ENCODE measurements at regions not wholly inside any gene's neighbourhood (a gene's known extent, or its start where the extent isn't known, plus 50 kb on each side); places are given as distances from the start of the nearest gene placed in this dataset.
A peak's percentile ranks its signal among the peaks of the same experiment; 100 is the strongest.

DNA sequence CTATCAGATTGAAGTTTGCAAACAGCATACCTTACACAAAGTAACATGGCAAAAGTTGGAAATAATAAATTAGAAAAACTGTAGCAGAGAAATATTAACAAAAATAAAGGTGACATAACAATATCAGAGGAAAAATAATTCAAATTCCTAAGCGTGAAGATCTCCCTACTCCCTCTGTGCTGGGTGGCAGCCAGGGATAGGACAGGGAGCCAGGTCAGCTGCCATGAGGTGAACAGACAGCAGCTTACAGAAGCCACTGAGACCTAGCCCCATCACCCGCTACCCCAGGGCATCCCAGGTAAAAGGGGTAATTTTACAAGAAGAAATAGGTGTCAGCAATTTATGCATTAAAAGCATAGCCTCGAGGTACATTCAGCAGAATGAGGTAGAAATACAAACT, 423.8 kb upstream of the HS6ST1 start:
- no peak overlapping the region for H3K4me3 ChIP-seq (ENCODE audit: low read depth, low read length)
- no peak for DNase-seq (ENCODE audit: low read depth)
- TF ChIP-seq, protein P1, sequence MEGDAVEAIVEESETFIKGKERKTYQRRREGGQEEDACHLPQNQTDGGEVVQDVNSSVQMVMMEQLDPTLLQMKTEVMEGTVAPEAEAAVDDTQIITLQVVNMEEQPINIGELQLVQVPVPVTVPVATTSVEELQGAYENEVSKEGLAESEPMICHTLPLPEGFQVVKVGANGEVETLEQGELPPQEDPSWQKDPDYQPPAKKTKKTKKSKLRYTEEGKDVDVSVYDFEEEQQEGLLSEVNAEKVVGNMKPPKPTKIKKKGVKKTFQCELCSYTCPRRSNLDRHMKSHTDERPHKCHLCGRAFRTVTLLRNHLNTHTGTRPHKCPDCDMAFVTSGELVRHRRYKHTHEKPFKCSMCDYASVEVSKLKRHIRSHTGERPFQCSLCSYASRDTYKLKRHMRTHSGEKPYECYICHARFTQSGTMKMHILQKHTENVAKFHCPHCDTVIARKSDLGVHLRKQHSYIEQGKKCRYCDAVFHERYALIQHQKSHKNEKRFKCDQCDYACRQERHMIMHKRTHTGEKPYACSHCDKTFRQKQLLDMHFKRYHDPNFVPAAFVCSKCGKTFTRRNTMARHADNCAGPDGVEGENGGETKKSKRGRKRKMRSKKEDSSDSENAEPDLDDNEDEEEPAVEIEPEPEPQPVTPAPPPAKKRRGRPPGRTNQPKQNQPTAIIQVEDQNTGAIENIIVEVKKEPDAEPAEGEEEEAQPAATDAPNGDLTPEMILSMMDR (IDR thresholded peaks at IDR 0.05; ENCODE audit: insufficient read depth, low read depth, low read length): no peak

DNA sequence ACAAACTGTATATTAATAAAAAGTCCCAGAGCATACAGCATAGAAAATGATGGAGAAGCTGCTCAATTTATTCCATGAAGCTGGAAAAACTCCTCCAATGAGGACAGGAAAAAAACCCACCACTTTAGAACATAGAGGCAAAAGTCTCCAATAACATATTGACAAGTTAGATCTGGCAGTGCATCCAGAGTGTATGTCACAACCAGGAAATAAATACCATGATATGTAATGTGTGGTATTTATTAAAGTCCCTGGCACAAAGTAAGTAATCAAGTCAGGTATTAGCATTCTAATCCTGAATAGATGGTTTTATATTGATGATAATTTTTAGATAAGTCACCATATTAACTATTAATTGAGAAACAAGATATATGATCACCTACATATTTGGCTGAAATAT, 427.3 kb upstream of the HS6ST1 start:
- H3K4me3 ChIP-seq (ENCODE audit: low read depth, low read length): no peak overlapping the region
- TF ChIP-seq, protein P1 (IDR thresholded peaks at IDR 0.05; ENCODE audit: insufficient read depth, low read depth, low read length): no peak
- DNase-seq (ENCODE audit: low read depth): no peak

DNA sequence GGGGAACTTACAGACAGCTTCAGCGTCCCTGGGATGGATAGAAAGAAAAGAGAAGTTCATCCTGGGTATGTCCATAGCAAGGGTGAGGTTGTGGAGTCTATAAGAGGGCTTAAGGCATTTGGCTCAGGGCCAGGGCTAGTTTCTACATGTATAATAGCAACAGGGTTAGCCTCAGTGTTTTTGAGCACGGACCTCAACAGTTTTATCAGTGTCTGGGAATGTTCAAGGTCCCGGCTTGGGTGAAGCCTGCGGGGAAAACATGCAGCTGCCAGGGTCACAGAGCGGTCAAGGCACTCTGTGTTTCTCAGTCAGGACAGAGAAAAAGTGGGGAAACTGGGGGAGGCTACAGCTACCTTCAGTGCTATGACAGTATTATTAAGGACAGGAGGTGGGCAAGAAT, 427.7 kb upstream of the HS6ST1 start:
- peak; percentile 83 for DNase-seq (ENCODE audit: low read depth)
- TF ChIP-seq, protein P1 (IDR thresholded peaks at IDR 0.05; ENCODE audit: insufficient read depth, low read depth, low read length): no peak
- no peak overlapping the region for H3K4me3 ChIP-seq (ENCODE audit: low read depth, low read length)

DNA sequence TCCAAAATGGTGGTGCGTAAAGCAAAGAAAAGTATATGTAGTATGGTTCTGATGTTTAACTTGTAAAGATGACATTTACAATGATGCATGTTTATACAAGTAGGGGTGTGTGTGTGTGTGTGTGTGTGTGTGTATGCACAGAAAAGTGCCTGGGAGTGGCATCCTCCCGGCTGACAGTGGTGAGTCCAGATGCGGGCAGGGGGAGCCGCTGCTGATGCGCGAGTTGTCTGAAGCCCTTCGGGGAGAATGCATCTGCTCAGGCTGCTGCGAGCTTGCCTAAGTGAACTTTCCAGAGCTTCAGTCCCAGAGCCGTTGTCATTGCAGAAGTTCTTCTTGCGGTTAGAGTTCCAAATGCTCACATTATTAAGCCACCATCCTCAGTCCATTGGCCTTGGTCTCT, 429.7 kb upstream of the HS6ST1 start:
- H3K4me3 ChIP-seq (ENCODE audit: low read depth, low read length): no peak overlapping the region
- TF ChIP-seq, protein P1 (IDR thresholded peaks at IDR 0.05; ENCODE audit: insufficient read depth, low read depth, low read length): no peak
- no peak for DNase-seq (ENCODE audit: low read depth)

DNA sequence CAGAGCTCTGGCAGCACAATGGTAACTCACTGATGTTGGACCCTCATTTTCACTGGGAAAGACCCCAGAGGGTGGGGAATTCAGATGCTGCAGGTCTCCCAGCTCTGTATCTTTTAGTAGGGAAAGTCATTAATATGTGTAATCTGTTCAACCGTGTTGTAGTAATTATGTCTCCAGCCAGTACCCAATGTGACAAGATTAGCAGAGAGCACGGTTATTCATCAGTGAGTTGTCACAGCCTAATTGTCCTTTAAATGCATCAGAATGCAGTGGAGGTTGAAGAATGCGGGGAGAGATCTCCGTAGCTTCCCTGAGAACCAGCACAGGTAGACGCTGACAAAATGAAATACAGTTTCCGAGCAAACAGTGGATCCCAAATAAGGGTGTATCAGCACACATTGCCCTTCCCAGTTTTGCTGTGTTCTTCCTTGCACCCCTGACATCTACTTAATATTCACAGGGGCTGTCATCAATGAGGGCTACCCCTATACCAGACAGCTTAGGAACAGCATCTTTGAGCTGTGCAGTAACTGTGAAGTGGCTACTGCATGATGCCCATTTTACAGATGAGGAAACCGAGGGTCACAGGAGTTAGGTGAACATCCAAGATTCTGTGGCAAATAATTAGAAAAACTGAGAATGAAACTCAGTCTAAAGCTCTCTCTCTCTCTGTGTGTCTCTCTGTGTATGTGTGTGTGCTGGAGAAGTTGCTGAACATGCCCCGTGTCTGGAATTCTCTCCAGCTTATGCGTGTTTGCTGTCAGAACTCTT, 430.4 kb upstream of the HS6ST1 start:
- TF ChIP-seq, protein P1 (IDR thresholded peaks at IDR 0.05; ENCODE audit: insufficient read depth, low read depth, low read length): no peak
- H3K4me3 ChIP-seq (ENCODE audit: low read depth, low read length): no peak overlapping the region
- DNase-seq (ENCODE audit: low read depth): no peak

DNA sequence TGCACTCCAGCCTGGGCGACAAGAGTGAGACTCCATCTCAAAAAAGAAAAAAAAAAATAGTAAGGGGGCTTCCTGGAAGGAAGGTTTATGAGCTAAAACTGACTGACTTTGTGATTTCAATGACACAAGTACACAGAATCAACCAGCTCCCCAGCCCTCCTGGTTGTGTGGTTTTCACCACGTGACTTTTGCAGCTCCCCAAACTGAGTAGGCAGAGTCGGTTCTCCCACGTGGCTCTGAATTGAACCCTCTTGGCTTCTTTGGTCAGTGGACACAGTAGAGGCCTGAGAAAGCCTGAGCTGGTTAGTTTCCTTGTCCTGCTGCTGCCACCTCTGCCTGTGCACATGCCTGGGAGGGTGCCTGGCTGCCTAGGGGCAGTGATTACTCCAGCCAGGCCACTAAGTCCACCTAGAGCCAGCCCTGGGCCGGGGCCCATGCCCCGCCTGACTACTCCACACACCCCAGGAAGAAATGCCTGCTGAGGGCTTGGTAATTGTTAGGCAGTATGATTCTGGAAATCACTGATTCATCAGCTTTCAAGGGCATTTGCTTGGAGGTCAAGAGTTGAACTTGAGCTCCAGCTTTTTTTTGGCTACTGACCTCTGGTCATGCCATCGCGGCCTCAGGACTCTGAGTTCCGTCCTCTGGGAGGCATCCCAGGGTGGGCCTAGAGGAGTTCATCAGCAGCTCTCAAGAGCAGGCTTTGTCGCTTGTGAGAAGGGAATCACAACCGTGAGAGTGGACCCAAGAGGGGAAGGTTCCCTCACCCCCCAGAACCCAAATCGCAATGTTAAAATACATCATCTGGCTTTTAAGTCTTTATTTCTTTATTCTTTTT, 431.9 kb upstream of the HS6ST1 start:
- no peak overlapping the region for H3K4me3 ChIP-seq (ENCODE audit: low read depth, low read length)
- TF ChIP-seq, protein P1 (IDR thresholded peaks at IDR 0.05; ENCODE audit: insufficient read depth, low read depth, low read length): no peak
- DNase-seq (ENCODE audit: low read depth): no peak

Measured in fibroblast of villous mesenchyme (primary cell).